GM18505 (cell line): ENCODE measurements at regions not wholly inside any gene's neighbourhood (a gene's known extent, or its start where the extent isn't known, plus 50 kb on each side); places are given as distances from the start of the nearest gene placed in this dataset.
"Not testable (repeated sequence)": the region's sequence is repeated elsewhere in the genome, so short reads cannot be mapped to it uniquely, and the experiment has no call there.

Source experiments
- ATAC-seq: cut with Tn5 transposase; IDR thresholded peaks from one replicate; pipeline ENCODE4 v1.9.1; 2021; ENCODE audit not compliant: unreplicated experiment
- POLR2A ChIP-seq: IDR thresholded peaks from 4 replicates; pipeline ENCODE4 v1.6.1; 2011; ENCODE audit warnings: borderline replicate concordance; ENCODE audit not compliant: insufficient read depth, insufficient read length; ENCODE audit errors: extremely low read depth

DNA sequence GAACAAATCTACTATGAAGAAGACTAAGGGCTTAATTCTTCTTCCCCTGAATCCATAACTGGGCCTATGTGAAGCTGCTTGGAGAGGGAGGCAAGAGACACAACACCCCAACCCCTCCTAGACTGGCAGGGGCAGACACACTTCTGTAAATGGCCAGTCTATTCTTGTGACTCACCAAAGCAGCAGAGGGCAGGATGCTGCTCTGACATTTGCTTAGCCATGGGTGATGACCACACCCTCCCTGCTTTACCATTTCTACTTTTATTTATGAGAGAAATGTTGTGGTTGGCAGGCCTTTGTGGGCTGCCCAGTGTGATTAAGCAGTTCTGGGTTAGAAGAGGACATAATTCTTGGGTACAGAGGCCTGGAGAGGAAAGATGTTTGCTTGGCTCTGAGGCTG lies 189.8 kb upstream of the DPYD start:
- no peak for TF ChIP-seq POLR2A
- ATAC-seq = no peak

DNA sequence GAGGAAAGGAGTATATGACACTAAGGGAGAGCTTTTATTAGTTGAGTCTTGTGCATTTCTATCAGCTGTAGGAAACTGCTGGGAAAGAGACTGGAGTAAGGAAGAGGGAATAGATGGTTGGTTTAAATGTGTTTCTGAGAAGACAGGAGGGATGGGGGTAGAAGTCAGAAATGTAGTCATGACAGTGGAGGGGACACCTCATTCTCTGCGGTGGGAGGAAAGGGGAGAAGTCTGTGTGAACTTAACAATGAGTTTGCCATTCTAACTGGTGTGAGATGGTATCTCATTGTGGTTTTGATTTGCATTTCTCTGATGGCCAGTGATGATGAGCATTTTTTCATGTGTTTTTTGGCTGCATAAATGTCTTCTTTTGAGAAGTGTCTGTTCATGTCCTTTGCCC lies 187.5 kb upstream of the DPYD start:
- ATAC-seq = not testable (repeated sequence)

DNA sequence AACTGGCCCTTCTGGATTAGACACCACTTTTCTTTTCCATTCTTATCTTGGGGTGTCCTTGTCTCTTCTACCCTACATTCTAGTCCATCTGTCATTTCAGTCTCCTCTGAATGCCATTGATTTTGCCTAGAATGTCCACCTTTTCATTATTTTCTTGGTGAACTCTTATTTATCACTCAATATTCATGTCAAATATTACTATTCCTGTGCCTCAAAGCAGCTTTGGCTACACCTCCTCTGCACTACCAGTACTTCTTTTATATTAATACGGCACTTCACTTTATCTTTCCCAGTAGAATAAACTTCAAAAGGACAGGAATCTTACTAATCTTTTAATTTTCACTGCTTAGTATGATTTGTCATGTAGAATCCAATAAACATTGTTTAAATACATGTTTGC lies 186.4 kb upstream of the DPYD start:
- no peak for ATAC-seq
- TF ChIP-seq POLR2A = no peak

DNA sequence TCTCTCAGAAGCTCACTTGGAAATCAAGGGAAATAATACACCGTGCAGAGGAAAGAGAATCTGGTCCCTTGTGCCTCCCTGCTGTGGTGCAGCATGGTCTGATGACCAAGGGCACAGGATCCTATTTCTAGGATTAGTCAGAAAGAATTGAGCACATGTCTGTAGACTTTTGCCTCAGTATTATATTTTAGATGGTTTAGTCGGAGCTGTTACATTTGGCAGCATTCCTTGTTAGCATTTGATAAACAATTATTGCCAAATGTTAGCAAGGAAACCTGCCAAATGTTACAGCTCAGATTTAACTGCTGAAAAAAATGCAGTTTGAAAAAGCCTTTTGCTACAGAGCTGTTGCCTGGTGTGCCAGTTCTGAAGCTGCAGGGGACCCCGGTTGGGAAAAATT lies 183.5 kb upstream of the DPYD start:
- no peak for TF ChIP-seq POLR2A
- no peak for ATAC-seq

DNA sequence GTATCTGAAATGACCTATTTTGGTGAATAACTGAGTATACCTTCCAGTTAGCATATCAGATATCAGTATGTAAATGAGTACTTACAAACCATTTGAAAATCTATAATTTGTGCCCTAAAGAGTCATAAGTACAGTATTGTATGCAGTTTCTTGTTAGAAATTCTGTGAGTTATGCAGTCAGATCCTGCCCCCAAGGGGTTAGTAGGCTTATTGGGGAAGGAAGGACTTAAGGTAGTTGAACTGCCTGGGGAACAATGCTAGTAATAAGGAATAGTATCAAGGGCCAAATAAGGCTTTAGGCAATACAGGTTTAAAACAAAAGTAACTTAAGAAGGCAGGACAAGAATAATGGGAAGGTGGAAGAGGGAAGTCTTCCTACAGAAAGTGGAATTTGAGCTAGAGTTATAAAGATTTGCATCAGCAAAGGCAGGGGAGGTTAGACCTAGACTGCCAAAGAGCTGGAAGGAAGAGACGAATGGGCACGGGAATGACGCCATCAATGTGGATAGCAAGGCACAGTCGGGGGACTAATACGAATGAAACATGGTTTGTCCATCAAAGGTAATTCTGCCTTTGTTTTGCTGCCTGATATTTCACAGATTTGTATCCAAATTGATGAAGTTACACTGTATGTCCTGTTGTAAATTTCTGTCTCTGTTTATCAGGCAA lies 182.9 kb upstream of the DPYD start:
- no peak for TF ChIP-seq POLR2A
- ATAC-seq = no peak

DNA sequence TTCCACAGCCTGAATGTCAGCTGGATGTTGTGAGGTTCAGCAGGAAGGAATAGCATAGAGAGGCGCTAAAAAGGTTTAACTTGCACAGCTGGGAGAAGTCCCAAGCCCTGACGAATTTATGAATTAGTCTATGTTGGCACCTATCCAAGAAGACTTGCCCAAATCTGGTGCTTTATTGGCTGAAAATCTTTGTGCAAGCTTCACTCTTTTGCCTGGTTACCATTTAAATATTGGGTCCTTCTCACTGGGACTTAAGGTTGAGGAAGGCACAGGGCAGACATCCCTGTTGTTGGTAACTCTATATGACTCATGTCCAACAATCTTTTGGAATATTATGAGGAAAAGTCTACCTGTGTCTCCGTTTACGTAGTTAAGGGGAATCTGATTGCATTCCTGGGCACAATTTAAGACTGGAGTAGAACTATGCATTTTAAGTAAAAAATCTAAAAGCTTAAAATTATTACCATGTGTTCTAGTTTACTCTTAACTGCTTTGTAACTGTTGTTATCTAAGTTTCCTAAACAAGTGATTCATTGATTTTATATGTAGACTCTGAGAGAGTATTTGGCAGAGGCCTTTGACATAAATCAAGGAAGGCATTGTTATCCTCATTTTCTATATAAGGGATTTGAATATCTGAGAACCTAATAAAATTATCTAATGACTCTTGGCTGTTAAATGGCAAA lies 181.7 kb upstream of the DPYD start:
- no peak for ATAC-seq
- TF ChIP-seq POLR2A = no peak

DNA sequence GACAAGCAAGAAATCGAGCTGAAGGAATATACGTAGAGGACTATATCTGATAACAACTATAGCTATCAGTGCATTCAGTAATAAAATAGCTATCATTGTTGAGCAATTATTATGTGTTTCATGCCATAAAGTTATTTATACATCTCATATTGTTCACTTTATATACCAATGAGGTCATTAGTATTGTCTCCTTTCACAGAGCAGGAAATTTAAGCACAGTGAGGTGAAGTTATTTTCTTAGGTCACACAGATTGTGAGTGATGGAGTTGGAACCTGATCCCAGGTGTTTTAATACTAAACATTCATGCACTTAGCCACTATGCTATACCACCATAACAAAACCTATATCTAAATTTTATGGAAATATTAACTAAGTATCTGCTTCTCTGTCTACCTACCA lies 180.5 kb upstream of the DPYD start:
- TF ChIP-seq POLR2A = no peak

DNA sequence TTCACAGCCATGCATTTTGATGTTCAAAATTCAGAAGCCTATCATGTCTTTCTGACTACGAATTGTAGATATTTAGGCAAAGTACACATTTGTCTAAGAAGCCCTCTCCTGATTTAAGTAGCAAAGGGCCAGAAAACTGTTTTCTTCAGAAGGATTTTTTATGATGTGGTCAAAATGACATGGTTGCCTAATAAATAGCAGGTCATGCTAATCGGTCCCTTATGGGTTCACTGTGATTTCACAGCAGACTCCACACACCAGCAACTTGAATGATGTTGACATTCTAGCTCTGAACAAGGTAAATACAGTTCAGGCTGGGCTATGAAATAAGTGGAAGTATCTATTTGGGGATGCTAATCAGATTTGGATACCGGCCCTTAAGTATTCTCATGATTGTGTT lies 178.7 kb upstream of the DPYD start:
- ATAC-seq = no peak
- no peak for TF ChIP-seq POLR2A

More for the DNA sequence above, 180.5 kb upstream of the DPYD start:
- no peak for ATAC-seq

DNA sequence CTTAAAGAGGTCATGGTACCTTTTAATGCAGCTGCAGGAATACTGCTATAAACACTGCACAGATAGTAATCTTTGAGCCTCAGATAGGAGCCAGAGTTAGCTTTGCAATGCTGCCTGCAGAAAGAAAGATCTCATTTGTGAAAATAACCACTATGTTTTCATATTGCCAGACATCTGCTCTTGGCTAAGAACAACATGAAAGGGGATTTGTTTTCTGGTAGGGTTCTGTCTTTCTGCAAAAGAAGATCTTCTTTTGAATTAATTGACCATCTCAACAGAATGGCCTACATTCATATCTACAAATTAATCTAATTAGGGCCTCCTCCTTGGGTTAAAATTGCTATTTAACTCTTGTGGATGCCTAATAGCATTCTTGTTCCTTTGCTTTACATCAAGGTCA lies 177.6 kb upstream of the DPYD start:
- no peak for TF ChIP-seq POLR2A
- ATAC-seq = no peak

DNA sequence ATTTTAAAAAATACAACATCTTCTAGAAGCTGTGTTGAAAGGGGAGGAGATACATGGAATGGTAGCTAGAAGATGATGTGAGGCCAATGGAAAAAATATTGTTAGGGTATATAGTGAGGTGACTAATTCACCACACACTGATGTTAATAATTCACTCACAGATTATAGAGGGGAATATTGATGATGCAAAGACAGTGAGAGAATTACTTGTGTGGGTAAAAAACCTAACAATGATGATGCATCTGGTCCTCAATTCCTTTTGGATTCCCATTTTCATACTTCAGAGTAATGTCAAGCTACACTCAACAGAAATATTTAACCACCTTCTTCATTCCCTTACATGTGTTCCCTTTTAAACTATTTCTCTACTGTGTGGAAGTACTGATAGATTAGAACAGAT lies 169.5 kb upstream of the DPYD start:
- TF ChIP-seq POLR2A = no peak
- ATAC-seq = no peak

DNA sequence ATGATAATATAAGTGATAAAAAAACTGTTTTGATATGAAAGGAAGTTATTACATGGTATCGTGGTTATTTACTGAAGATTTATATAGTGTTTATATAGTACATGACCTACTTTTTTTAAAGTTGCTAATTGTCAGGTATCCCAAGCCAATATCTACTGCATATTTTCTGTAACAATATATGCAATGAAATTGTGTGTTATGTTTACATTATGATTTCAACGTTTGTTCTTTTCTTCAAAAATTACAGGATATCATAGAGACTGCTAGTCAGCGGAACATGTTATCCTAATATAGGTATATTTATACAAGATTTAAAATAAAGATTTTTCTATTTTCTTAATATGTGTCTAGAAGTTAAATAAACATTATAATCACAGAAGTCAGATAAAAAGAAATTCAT lies 167.5 kb upstream of the DPYD start:
- ATAC-seq = no peak
- no peak for TF ChIP-seq POLR2A

DNA sequence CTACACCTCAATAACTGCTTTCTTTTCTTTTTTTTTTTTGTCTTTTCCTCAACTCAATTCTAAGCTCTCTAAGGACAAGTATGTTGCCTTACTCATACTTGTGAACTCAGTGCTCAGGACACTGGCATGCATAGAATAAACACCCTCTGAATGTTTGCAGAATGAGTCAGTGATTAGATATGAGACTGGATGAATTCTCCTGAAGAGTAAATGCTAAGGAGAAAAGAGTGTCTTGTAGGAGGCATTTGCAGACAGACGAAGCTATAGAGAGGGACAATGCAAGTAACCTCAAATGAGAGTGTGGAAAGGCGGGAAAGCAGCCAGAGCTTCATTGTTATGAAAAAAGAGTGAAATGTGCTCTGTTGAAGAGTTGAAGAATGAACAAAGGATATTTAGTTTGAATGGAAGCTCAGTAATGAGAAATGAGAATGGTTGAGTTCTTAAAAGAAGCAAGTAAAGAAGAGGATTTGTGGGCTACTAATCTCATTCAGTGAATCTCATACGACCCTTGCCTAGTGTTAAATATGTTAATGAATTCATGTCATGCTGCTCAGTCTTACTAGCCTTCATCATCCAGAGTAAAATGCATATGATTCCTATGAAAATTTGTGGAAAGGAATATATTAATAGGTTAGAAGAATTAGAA lies 166.1 kb upstream of the DPYD start:
- ATAC-seq = no peak
- no peak for TF ChIP-seq POLR2A

DNA sequence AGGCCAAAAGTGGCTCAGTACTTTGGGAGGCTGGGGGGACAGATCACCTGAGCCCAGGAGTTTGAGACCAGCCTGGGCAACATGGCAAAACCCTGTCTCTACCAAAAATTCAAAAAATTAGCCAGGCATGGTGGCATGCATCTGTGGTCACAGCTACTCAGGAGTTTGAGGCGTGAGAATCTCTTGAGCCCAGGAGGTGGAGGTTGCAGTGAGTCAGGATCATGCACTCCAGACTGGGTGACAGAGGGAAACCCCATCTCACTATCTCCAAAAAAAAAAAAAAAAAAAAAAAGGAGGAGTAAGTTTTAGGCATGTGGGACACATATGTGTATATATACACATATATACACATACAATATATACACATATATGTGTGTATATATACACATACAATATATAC lies 165.3 kb upstream of the DPYD start:
- ATAC-seq = no peak
- no peak for TF ChIP-seq POLR2A

DNA sequence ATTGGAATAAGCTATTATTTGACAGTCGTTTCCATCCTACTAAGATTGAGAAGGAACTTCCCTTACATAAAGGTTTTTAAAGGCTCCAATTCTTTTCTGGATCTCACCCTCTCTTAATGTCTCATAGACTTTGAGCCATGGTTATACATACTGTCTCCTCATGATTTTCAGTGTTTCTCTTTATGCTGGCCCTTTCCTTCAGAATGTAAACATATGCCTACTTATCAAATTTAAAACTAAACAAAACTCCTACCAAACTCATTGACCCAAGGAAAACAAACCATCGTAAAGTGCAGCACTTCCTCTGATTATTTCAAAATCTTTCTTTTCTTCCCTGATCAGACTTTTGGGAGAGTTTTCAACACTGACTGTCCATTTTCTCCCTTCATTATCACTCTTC lies 163.4 kb upstream of the DPYD start:
- ATAC-seq = no peak
- no peak for TF ChIP-seq POLR2A
